Ovary (tissue), 3 donors: ENCODE measurements at regions not wholly inside any gene's neighbourhood (a gene's known extent, or its start where the extent isn't known, plus 50 kb on each side); places are given as distances from the start of the nearest gene placed in this dataset.

Experiments used
- POLR2A ChIP-seq: fragments of 450-650 bp; IDR thresholded peaks from one replicate; pipeline ENCODE4 v1.6.1; 2017; ENCODE audit warnings: antibody characterized with exemption, mild to moderate bottlenecking, moderate library complexity
- TF ChIP-seq, protein P1 (sequence below), 3 donors: fragments of 450-650 bp in 2 of 3; fragments of 200-600 bp in 1 of 3; IDR thresholded peaks; one replicate each; pipeline versions ENCODE4 v1.5.1 to v1.8.0; 2016 to 2022; ENCODE audit warnings: antibody characterized with exemption in 3 of 3, mild to moderate bottlenecking in 1 of 3
- donor health status: DM: no; HTN: no; CAD: no.

DNA sequence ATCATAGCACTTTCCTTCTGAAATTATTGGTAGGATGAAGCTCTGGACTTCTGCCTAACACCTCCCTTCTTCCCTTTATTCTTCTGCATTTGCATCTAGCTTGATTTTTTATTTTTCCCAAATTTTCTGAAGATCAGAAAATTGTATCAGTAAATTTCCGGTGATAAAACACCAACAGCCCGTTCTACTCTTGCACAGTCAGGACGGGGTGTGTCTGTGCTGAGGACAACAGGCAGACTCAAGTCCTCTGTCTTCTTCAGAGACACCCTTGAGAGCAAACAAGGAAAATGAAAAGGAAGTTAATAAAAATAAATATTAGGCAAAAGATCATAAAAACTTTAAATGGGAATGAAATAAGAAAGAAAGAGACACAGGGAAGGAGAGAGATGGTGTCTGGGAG is 120.7 kb downstream of the ARL4C start:
- no peak for TF ChIP-seq POLR2A
- TF ChIP-seq, protein P1, sequence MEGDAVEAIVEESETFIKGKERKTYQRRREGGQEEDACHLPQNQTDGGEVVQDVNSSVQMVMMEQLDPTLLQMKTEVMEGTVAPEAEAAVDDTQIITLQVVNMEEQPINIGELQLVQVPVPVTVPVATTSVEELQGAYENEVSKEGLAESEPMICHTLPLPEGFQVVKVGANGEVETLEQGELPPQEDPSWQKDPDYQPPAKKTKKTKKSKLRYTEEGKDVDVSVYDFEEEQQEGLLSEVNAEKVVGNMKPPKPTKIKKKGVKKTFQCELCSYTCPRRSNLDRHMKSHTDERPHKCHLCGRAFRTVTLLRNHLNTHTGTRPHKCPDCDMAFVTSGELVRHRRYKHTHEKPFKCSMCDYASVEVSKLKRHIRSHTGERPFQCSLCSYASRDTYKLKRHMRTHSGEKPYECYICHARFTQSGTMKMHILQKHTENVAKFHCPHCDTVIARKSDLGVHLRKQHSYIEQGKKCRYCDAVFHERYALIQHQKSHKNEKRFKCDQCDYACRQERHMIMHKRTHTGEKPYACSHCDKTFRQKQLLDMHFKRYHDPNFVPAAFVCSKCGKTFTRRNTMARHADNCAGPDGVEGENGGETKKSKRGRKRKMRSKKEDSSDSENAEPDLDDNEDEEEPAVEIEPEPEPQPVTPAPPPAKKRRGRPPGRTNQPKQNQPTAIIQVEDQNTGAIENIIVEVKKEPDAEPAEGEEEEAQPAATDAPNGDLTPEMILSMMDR (IDR thresholded peaks at IDR 0.05): no peak
